Ishikawa (cell line): ENCODE measurements at regions not wholly inside any gene's neighbourhood (a gene's known extent, or its start where the extent isn't known, plus 50 kb on each side); places are given as distances from the start of the nearest gene placed in this dataset.

Experiments used
- TAF1 ChIP-seq: IDR thresholded peaks from 2 replicates; pipeline ENCODE4 v1.6.1; 2012; ENCODE audit warnings: low read depth, mild to moderate bottlenecking
- TCF12 ChIP-seq: IDR thresholded peaks from 2 replicates; pipeline ENCODE4 v1.6.1; 2012; ENCODE audit warnings: low read depth
- TF ChIP-seq, protein P1 (sequence below): IDR thresholded peaks from 2 replicates; pipeline ENCODE4 v1.6.1; 2012

DNA sequence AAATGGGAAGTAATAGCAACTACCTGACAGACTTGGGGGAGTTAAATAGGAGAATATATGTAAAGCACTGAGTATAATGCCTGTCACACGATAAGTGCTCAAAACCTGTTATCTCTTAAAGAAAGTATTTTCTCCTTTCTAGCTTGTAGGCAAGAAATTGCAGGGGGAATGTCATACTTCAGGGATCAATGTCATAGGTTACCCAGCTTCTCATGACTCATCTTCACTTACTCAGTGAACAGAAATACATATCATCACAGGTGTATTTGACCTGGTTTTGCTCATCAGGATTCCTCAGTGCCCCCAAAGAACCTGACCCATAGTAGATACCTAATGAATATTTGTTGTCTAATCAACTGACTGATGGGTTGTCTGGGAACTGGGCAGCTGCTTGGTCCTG lies 285.0 kb upstream of the ATP2B1 start:
- TF ChIP-seq TCF12 (no peak), TAF1 (no peak)
- TF ChIP-seq, protein P1, sequence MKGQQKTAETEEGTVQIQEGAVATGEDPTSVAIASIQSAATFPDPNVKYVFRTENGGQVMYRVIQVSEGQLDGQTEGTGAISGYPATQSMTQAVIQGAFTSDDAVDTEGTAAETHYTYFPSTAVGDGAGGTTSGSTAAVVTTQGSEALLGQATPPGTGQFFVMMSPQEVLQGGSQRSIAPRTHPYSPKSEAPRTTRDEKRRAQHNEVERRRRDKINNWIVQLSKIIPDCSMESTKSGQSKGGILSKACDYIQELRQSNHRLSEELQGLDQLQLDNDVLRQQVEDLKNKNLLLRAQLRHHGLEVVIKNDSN = no peak
